C1 segment of cervical spinal cord (tissue), 14 donors: ENCODE measurements at regions not wholly inside any gene's neighbourhood (a gene's known extent, or its start where the extent isn't known, plus 50 kb on each side); places are given as distances from the start of the nearest gene placed in this dataset.
"Not testable (repeated sequence)": the region's sequence is repeated elsewhere in the genome, so short reads cannot be mapped to it uniquely, and the experiment has no call there.

Source experiments
- DNase-seq, 14 donors: peaks; one replicate each; lab custom pipeline; 2025; lab: John Stamatoyannopoulos, UW

DNA sequence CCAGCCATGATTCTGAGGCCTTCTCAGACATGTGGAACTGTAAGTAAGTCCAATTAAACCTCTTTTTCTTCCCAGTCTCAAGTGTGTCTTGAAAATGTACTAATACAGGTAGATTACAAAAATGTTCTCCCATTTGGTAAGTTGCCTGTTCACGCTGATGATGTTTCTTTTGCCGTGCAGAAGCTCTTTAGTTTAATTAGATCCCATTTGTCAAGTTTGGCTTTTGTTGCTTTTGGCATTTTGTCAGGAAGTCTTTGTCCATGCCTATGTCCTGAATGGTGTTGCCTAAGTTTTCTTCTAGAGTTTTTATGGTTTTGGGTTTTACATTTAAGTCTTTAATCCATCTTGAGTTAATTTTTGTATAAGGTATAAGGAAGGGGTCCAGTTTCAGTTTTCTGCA lies 712.5 kb upstream of the ZNF608 start:
- DNase-seq, result not testable (repeated sequence)

DNA sequence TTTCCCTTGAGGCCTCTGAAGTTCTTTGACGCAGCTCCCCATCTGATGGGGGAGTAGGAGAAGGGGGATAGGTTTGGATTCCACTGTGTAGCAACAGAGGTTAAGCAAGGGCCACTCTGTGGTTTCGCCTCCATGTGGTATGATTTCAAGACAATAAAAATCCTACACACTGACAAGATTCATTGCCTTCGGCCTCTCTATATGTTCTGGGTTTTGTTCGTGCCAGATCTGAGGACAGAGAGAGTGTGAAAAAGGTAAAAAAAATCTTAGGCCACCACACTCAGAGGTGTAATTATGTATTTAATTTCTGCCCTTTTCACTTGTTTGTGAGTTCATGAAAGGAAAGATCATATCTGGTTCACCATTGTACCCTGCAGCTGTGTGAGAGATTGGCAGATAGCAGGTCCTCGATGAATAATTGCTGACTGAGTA lies 715.2 kb upstream of the ZNF608 start:
- DNase-seq, result no peak

DNA sequence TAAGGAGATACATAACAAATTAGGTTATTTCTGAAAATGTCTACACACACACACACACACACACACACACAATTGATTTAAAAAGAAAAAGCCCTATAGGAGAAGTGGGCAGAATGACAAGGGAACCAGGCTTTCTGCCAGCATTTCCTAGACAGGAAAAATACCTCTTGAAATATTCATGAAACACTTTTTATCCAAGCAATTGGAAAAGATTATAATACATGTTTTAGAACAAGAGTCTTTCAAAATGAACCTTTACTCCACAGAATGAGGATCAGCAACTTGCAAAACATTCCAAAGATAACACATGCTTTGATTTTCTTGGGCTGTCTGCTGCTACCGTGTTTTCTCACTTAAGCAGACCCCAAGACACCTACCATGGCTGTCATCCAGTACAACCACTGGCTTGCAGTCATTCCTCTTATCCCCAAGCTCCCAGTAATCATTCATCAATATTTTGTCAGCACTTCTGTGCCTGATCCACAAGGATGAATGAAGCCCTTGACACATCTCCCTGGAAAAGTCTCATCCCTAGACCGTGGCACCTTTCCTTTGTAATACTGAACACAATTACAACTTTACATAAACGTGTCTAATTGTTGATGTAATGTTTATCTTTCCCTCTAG lies 717.1 kb upstream of the ZNF608 start:
- DNase-seq, result no peak

DNA sequence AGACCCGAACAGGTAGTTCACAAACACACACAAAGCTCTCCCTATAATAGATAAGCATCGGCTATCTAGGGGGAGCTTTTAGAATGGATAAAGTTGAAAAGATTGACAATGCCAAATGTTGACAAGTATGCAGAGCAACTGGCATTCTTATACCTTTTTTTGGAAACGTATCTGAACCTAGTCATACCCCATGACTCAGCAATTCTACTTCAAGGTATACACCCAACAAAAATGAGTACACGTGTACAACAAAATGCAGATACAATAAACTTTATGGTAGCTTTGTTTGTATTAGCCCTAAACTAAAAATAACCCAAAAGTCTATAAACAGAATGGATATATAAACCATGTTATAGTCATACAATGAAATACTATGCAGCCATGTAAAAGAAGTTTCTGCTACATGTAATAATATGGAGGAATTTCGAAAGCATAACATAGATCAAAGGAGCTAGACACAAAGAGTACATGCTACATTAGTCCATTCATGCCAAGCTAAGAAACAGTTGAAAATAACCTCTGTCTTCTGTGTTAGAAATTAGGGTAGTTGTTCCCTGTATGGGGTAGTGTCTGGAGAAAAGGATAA lies 718.5 kb upstream of the ZNF608 start:
- DNase-seq, result no peak

DNA sequence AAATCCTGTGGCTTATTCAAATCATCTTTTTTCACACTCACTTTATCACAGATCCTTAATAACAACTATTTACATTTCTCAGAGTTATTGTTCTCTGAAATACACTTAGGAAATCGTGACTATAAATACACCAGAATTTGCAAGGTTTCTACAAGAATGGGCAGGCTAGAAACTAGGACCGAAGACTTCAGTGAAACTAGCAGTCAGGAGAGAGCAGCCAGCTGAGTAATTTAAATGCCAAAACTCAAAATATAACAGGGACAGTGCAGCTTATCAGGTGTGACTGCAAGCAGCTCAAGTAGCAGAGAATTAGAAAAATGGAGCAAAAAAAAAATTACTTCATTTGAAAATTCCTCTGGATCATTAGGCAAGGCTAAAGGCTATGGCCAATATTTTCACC lies 719.3 kb upstream of the ZNF608 start:
- DNase-seq, result no peak

DNA sequence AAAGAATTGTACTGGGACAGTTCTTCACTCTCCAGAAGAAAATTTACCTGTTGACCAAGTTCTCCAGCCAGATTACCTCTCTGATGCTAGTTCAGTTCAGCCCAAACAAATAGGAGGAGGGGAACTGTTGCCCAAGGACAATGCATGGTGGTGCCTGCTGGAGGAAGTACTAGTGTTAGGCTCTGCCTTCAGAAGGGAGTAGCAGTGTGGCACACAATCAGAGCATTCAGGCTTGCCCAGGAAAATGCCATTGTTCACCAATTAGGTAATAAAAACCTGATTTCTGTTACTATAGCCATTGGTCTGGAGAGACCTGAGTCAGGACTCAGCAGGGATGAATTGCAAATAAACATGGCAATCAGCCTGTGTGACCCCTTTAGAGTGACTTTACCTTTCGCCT lies 720.8 kb upstream of the ZNF608 start:
- no peak for DNase-seq

DNA sequence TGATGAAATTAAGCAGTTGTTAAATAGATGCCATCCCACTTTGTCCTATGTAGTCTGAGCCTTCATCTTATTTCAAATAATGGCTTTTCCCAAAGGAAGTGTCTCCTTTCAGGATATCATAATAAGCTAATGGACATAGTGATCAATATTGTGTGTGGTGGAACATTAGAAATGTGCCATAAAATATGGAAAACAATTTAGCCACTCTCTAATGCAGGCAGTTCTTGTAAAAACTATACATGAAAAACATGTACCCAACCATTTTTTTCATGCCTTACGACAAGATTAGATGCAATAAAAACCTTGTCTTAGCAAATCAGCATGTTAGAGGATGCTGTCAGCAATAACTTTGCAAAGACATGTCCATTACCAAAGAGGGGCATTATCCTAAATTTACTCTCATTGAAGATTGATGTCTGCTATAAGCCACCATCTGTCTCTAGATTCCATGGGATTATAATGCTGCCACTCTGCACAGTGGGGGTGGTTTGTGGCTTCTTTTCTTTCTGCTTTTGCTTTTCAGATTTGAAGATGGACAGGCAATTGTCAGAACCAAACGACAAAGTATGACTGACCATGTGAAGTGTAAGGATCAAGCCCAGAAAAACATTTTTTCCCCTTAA lies 724.0 kb upstream of the ZNF608 start:
- DNase-seq, result no peak

DNA sequence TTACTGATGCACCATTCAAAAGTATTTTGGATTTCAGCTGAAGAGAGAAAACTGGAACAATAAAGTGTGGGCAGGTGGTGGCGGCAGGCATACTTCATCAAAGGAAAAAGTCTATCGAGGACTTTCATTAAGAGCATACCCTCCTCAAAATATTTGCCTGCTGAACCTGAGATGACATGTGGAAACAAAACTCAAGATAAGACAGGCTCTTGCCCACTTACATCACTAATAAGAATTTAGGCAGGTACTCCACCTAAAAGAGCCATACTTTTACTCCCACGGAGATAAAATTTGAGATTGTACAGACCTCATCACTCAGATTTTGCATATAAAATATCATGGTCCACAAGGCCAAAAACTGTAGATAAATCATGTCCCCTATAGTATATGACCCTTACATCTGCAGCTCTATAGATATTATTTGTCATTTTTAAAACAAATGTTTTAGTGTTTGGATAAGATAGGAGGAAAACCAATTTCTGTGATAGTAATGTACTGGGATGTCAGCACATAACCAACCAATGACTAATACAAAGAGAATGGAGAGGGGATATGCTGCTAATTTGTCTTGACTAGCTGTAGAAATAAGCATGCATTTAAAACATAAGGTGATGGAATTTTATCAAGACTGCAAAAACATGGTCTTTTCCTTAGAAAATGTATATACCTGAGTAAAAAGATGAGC lies 730.6 kb upstream of the ZNF608 start:
- DNase-seq, result no peak

DNA sequence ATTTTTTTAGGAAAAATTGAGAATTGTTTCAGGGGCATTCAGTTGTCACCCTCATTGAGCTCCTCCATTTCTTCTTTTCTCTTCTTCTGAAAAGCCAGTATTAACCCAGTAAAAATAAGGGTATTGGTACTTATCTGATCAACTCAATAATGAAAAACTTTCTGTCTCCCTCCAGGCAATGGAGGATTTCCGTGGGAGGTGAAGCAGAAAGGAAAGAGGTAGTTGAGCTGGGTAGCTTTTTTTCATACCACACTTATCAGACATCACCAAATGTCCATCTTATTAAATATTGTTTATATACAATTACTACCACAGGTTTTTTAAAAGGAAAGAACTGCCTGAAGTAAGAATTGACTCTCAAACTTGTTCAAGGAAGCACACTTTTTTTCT lies 731.1 kb upstream of the ZNF608 start:
- no peak for DNase-seq

DNA sequence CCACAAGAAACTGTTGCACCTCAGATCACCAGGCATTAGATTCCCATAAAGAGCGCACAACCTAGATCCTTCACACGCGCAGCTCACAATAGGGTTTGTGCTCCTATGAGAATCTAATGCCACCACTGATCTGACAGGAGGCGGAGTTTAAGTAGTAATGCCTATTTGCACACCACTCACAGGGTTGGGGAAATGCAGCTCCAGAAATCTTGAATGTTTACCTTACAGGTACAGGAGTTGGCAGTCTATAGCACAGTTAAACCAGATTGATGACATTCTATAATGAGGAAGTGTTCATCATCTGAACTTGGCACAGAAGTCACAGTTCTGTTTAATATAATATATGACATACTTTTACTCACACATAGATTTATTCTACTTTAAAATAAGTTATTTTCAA lies 732.2 kb upstream of the ZNF608 start:
- DNase-seq, result no peak

DNA sequence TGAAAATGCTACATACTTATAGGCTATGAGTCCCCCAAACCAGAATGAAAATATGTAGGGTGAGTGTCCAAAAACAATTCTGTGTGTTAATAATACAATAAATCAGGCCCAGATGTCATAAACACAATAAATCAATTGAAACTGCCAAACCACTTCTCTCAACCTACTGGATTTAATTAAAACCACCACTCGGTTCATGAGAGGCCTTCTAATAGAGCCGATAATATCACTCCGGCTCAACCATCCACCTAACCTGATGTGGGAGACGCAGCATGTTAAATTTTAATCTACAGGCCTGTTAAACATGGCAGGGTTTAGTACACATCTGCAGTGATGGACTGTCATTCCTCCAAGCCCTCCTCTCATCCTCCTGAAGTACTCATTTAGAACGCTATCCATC lies 734.5 kb upstream of the ZNF608 start:
- no peak for DNase-seq

DNA sequence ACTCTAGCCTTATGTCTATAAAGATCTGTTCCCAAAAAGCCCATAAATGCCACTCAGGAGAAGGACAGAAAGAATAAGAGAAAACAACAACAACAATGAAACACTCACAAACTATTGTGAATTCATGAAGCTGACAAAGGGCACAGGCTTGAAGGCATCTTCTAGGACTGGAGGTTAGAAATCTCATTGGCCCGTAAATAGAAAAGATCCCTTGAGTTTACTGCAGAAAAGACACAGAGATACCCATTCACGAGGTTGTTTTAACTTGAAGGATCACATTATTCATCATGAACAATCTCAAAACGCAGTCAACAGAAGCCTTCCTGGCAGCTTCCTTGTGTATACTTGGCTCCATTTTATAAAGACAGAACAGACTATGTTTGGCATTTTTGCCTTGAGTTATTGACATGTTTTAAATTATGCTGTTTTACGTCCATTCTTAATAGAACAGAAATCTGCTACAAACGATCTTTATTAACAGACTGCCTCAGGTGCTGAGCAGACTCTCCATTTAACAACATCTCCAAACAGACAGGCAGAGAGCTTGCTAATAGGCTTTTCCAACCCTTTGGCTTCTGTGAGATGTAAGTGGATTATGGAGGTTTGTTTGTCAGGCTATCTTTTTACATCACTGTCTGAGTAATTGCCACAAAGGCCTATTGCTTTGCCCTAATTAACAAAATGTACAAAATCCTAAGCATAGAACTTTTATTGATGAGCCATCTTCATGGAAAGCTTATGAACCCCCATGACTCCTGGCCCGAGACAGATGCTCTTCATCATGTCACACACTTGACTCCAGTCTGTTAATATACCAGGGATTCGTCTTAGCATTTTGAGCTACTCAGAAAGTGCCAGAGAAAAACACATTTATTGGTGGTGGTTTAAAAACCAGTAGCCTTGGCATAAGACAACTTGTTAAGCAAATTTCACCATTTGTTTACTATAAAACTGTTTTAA lies 735.3 kb upstream of the ZNF608 start:
- no peak for DNase-seq

DNA sequence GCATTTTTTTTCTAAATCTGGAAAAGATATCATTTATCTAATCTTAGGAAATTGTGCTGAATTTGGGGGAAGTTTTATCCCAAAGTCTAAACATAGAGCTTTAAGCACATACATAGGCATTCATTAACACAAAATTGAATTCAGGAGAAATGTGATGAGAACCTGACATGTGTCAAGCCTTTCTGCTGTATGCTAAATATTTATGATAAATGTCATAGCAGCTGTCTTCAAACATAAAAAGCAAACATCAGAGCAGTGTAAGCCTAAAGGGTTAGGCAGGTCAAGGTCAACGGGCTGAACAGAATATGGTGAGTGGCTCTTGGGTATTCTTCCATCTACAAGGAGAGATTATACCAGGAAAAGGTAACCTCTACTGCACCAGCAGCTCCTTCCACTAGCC lies 737.2 kb upstream of the ZNF608 start:
- DNase-seq, result no peak

DNA sequence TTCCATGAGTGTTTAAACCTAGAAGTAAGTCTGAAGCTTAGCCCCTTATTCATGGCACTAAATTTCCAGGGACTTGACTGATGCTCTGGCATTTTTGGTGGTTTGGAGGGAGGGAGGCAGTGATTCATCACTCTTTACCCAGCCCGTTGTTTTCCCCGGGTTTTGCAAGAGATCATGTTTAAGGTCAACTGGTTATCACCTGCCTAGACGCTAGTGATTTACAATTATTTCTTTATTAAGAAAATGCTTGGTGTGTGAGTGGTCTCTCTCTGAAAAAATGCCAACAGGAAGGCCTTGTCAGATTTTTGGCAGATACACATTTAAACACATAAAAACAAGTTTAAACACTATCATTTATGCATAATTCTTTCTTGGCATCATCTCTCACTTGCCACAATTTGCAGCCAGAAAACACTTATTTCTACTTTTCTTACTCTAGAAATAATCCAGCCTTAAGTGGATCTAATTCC lies 737.9 kb upstream of the ZNF608 start:
- DNase-seq, result peak in 2 of 14 donors; percentile 17 to 53

DNA sequence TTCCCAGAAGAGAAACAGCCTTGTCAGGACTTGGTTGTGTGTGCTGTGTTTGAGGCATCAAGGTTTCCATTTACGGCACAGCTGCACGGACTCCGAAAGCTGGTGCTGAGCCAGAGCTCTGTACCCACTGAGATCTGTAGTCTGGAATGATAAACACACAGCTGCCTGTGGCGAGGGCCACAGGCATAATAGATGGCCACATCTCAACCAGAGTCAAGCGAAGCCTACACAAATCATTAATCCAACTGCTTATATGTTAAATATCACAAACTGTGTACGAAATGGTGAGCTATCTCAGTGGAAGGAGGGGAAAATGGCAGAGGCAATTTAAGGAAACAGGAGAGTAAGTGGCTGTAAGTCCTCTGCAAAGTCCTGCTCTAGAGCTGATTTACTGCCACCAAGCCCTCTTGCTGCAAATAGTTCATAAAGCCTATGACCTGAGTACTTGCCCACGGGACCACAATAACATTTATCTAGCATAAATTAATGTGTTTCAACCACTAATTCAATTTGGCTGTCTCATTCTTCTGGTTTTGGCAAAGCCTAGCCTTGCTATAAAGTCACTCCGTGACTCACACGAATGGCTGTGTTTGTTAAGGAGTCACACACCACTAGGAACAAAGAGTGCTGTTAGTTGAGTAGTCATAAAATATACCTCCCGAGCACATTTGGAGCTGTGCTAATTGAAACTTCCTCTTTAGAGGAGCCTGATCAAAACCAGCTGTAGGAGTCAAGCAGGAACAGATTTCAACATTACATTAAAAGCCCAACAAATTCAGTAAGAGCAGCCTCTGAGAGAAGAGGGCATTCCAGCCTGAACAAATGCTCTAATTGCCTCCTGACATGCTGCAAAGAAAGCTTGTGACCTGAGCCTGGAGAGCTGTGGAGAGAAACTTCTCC lies 738.6 kb upstream of the ZNF608 start:
- peak in 11 of 14 donors; percentile 24 to 85 (median 57) for DNase-seq

DNA sequence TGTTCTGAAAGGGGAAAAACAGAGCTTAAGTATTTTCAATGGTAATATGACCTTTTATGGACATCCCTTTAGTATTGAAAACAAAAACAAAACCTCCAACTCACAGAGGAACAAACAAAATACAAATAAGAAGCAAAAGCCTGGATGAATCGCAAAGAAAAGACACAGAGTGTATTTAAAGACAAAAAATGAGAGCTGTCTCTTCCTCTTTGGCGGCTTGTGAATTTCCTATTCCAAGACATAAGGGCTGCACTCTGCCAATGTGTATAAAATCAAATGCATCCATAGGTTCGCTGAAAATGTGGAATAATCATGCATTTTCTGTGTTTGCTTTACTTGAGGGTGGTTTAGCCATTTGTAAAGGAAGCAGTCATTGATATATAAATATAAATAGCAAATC lies 739.3 kb upstream of the ZNF608 start:
- no peak for DNase-seq

DNA sequence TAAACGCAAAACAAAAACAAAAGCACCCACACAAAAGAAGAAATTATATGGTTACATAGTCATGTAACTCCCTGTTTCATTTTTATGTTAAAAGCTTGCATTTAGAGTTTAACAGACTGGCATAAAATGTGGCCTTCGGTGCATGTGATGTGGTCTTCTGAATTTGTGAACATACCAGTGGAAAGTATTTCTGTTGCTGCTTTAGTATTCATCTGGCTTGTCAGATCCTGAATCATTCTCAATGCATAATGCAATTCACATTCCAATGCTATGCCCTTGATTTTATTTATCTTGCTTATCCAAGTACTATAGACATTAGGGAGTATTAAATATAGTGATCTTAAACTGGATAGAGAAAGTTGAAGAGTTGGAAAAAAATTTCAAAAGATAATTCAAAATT lies 740.2 kb upstream of the ZNF608 start:
- no peak for DNase-seq

DNA sequence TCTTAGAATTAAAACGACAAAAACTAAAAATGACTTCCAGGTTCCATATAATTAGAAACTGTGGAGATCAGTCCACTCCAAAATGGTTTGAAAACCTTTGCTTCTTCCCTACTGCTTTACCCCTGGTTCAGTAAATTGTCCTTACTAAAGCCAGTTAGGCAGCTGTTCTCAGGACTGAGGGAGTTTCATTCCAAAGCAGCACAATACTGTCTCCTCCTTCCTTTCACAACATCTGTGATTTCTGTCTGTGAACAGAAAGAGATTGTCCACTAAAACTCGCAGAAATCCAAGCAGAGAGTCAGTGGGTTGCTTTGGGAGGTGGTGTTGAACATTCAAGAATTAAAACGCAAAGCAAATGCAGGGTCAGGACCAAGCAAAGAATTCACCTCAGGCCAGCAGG lies 740.8 kb upstream of the ZNF608 start:
- peak in 2 of 14 donors; percentile 3 to 21 for DNase-seq

DNA sequence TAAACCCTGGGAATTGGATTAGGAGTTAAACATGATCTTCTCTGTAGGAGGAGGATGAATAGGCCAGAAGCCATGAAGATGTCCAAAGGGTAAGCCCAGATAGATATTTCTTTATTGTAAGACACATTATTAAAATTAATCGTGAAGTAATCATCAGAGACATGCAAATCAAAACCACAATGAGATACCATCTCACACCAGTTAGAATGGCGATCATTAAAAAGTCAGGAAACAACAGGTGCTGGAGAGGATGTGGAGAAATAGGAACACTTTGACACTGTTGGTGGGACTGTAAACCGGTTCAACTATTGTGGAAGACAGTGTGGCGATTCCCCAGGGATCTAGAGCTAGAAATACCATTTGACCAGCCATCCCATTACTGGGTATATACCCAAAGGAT lies 741.2 kb upstream of the ZNF608 start:
- not testable (repeated sequence) for DNase-seq

DNA sequence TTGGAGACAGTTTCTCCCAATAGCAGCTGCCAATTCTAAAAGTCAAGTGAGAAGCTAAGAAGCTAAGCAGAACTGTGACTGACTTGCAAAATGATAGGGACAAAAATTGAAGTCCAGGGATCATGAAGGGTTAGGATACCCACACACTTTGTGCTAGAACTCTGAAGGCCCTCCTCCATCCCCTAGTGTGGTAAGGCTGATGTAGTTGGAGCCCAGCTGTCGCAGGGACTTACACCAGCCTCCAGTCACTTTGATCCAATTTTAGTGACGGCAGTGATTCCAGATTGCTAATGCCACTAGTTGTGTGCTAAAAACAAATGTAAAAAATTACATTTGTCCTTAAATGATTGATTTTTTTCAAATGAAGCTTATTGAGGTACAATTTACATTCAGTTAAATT lies 742.7 kb upstream of the ZNF608 start:
- no peak for DNase-seq
